ENCODE measurements at regions not wholly inside any gene's neighbourhood (a gene's known extent, or its start where the extent isn't known, plus 50 kb on each side); places are given as distances from the start of the nearest gene placed in this dataset.

DNA sequence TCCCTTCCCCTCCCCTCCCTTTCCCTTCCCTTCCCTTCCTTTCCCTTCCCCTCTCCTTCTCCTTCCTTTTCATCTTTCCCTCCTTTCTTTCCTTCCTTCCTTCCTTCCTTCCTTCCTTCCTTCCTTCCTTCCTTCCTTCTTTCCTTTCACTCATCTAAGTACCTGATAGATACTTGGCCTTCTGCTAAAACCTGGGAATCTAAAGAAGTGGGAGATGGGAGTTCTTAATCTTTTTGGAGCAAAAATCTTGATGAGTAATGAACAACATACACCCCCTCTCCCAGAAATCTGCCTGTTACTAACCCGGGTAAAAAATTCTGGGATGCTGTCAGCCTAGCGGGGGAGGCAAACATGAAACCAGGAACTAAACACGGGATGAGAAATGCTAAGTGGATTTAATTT lies 100.7 kb downstream of the VEGFA start:
- H3K27ac ChIP-seq (ENCODE audit: low read depth in 1 of 2, low read length in 1 of 2): no peak overlapping the region
- H3K4me3 ChIP-seq: no peak overlapping the region
- TF ChIP-seq, protein P1, sequence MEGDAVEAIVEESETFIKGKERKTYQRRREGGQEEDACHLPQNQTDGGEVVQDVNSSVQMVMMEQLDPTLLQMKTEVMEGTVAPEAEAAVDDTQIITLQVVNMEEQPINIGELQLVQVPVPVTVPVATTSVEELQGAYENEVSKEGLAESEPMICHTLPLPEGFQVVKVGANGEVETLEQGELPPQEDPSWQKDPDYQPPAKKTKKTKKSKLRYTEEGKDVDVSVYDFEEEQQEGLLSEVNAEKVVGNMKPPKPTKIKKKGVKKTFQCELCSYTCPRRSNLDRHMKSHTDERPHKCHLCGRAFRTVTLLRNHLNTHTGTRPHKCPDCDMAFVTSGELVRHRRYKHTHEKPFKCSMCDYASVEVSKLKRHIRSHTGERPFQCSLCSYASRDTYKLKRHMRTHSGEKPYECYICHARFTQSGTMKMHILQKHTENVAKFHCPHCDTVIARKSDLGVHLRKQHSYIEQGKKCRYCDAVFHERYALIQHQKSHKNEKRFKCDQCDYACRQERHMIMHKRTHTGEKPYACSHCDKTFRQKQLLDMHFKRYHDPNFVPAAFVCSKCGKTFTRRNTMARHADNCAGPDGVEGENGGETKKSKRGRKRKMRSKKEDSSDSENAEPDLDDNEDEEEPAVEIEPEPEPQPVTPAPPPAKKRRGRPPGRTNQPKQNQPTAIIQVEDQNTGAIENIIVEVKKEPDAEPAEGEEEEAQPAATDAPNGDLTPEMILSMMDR (IDR thresholded peaks at IDR 0.05; ENCODE audit: control extremely low read depth, extremely low read depth): no peak
- H3K9me3 ChIP-seq (ENCODE audit: control insufficient read depth in 4 of 4, insufficient read depth in 3 of 4, low read length in 3 of 4): no peaks in the 10 kb centered on the region
- DNase-seq (no peak), ATAC-seq (ENCODE audit: insufficient read depth, low FRiP score) (no peak)
- peaks cover 0 to 15% (median 4%) of the 10 kb centered on the region in 5 donors for H3K4me1 ChIP-seq (ENCODE audit: control insufficient read depth in 5 of 5, insufficient read depth in 5 of 5, low read length in 5 of 5)
- no peaks in the 10 kb centered on the region for H3K27me3 ChIP-seq (ENCODE audit: control insufficient read depth in 3 of 3, insufficient read depth in 3 of 3, low read length in 2 of 3)
- H3K9ac ChIP-seq (ENCODE audit: insufficient read depth in 1 of 2, low read length in 2 of 2): no peak overlapping the region
- H3K36me3 ChIP-seq (ENCODE audit: control insufficient read depth in 4 of 4, insufficient read depth in 4 of 4, low read length in 4 of 4): no peaks in the 10 kb centered on the region
- WGBS, 2 donors: 50 to 62% methylated on average over 3 of the region's 3 CpGs

DNA sequence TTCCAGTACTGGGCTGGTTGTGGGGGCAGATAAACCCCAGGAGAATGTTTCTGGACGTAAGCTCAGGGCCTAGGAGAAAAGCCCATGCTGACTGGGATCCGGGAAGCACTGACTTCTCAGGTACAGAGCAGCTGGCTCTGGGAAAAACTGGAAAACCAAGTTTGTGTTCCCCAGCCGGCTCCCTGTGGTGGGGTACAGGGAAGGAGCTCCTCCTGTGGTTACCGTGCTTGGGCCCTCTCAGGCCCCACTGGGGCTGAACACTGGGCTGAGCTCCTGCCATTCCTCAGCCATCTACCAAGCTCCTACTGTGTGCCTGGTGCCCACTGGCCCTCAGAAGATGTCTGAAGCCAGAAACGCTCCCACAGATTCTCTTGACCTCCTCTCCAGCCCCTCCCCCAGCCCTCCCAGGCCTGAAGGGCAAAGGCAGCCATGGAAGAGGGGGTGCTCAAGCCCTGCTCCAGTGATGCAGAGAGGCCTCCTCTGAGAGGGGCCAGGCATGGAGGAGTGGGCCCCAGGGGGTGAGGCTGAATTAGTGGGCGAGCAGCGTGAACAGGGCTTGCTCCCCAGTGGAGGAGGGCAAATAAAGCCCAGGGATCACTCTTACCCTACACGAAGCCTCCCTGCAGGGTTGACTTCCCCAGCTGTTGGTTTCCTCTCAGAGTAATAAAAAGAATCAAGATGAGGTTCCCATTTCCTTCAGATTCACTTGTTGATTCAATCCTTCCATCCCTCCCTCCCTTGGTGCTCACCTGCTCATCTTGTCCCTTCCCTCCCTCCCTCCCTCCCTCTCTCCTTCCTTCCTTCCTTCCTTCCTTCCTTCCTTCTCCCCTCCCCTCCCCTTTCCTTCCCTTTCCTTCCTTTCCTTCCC lies 100.0 kb downstream of the VEGFA start:
- no peaks in the 10 kb centered on the region for H3K9me3 ChIP-seq (ENCODE audit: control insufficient read depth in 4 of 4, insufficient read depth in 3 of 4, low read length in 3 of 4)
- H3K27ac ChIP-seq (ENCODE audit: low read depth in 1 of 2, low read length in 1 of 2): no peak overlapping the region
- DNase-seq (no peak), ATAC-seq (ENCODE audit: insufficient read depth, low FRiP score) (no peak)
- no peak overlapping the region for H3K9ac ChIP-seq (ENCODE audit: insufficient read depth in 1 of 2, low read length in 2 of 2)
- TF ChIP-seq, protein P1 (IDR thresholded peaks at IDR 0.05; ENCODE audit: control extremely low read depth, extremely low read depth): no peak
- H3K4me3 ChIP-seq: no peak overlapping the region
- 76 to 82% methylated on average over 8 of the region's 8 CpGs for WGBS, 2 donors
- H3K36me3 ChIP-seq (ENCODE audit: control insufficient read depth in 4 of 4, insufficient read depth in 4 of 4, low read length in 4 of 4): no peaks in the 10 kb centered on the region
- no peaks in the 10 kb centered on the region for H3K27me3 ChIP-seq (ENCODE audit: control insufficient read depth in 3 of 3, insufficient read depth in 3 of 3, low read length in 2 of 3)
- H3K4me1 ChIP-seq (ENCODE audit: control insufficient read depth in 5 of 5, insufficient read depth in 5 of 5, low read length in 5 of 5): peaks cover 0 to 16% (median 4%) of the 10 kb centered on the region in 5 donors

- Histone ChIP-seq H3K36me3 (ENCODE audit: control insufficient read depth in 4 of 4, insufficient read depth in 4 of 4, low read length in 4 of 4) (no peaks in the 10 kb centered on the region), H3K4me3 (no peak overlapping the region), H3K27me3 (ENCODE audit: control insufficient read depth in 3 of 3, insufficient read depth in 3 of 3, low read length in 2 of 3) (no peaks in the 10 kb centered on the region), H3K9ac (ENCODE audit: insufficient read depth in 1 of 2, low read length in 2 of 2) (no peak overlapping the region), H3K27ac (ENCODE audit: low read depth in 1 of 2, low read length in 1 of 2) (no peak overlapping the region), H3K4me1 (ENCODE audit: control insufficient read depth in 5 of 5, insufficient read depth in 5 of 5, low read length in 5 of 5) (peaks cover 0 to 10% (median 4%) of the 10 kb centered on the region in 5 donors), H3K9me3 (ENCODE audit: control insufficient read depth in 4 of 4, insufficient read depth in 3 of 4, low read length in 3 of 4) (no peaks in the 10 kb centered on the region)
- 79 to 80% methylated on average over 12 of the region's 12 CpGs for WGBS, 2 donors
- TF ChIP-seq, protein P1 (IDR thresholded peaks at IDR 0.05; ENCODE audit: control extremely low read depth, extremely low read depth): no peak
- no peak for ATAC-seq (ENCODE audit: insufficient read depth, low FRiP score)
- no peak for DNase-seq
Observed at GRCh38 chr6:43869079-43869710, 99.2 kb downstream of the VEGFA start.

All from lung (tissue), 11 donors.